OCI-LY1 (cell line): ENCODE measurements at regions not wholly inside any gene's neighbourhood (a gene's known extent, or its start where the extent isn't known, plus 50 kb on each side); places are given as distances from the start of the nearest gene placed in this dataset.

Experiments used
- H2AFZ ChIP-seq: fragments of 200-600 bp; sonication (generic), shearing (Covaris generic); 2 replicates; pipeline ENCODE4 v1.6.0; 2014; ENCODE audit warnings: antibody characterized with exemption, mild to moderate bottlenecking, low read length
- H3F3A ChIP-seq: fragments of 200-600 bp; sonication (generic), shearing (Covaris generic); 2 replicates; pipeline ENCODE4 v1.6.0; 2014; ENCODE audit warnings: mild to moderate bottlenecking, antibody characterized with exemption, low read length, moderate library complexity; ENCODE audit not compliant: insufficient read depth
- H3K27ac ChIP-seq: fragments of 200-600 bp; sonication (generic); 2 replicates; pipeline ENCODE4 v1.5.1; 2014; ENCODE audit warnings: low read length, mixed run types, mild to moderate bottlenecking, low read depth; ENCODE audit not compliant: poor library complexity, severe bottlenecking
- H3K27me3 ChIP-seq: fragments of 200-600 bp; sonication (generic); 2 replicates; pipeline ENCODE4 v1.6.0; 2014; ENCODE audit warnings: antibody characterized with exemption, mild to moderate bottlenecking, low read length, moderate library complexity; ENCODE audit not compliant: insufficient read depth
- H3K36me3 ChIP-seq: fragments of 200-600 bp; sonication (generic); 2 replicates; pipeline ENCODE4 v1.6.1; 2014; ENCODE audit warnings: mild to moderate bottlenecking, antibody characterized with exemption, low read length, moderate library complexity, mixed read lengths; ENCODE audit not compliant: insufficient read depth
- H3K4me1 ChIP-seq: fragments of 200-600 bp; sonication (generic); 2 replicates; pipeline ENCODE4 v1.5.1; 2014; ENCODE audit warnings: mild to moderate bottlenecking, low read length, moderate library complexity; ENCODE audit not compliant: insufficient read depth, severe bottlenecking
- H3K4me2 ChIP-seq: fragments of 200-600 bp; sonication (generic), shearing (Covaris generic); 2 replicates; pipeline ENCODE4 v1.6.1; 2014; ENCODE audit warnings: low read length
- H3K4me3 ChIP-seq: fragments of 200-600 bp; sonication (generic); 2 replicates; pipeline ENCODE4 v1.5.1; 2014; ENCODE audit warnings: low read length, low read depth, mild to moderate bottlenecking, mixed read lengths; ENCODE audit not compliant: poor library complexity, severe bottlenecking
- H3K79me2 ChIP-seq: fragments of 200-600 bp; shearing (Covaris generic); 2 replicates; pipeline ENCODE4 v1.6.1; 2016; ENCODE audit warnings: mixed run types, low read length, mixed read lengths; ENCODE audit not compliant: insufficient read depth
- H3K9ac ChIP-seq: fragments of 200-600 bp; sonication (generic), shearing (Covaris generic); 2 replicates; pipeline ENCODE4 v1.6.1; 2014; ENCODE audit warnings: mild to moderate bottlenecking, low read length, mixed read lengths
- H3K9me2 ChIP-seq: fragments of 200-600 bp; sonication (generic), shearing (Covaris generic); 2 replicates; pipeline ENCODE4 v1.6.1; 2014; ENCODE audit warnings: low read depth, mild to moderate bottlenecking, low read length, mixed read lengths
- H3K9me3 ChIP-seq: fragments of 200-600 bp; shearing (Covaris generic); 2 replicates; pipeline ENCODE4 v1.6.1; 2014; ENCODE audit warnings: low read length, mixed read lengths
- H4K20me1 ChIP-seq: fragments of 200-600 bp; sonication (generic), shearing (Covaris generic); 2 replicates; pipeline ENCODE4 v1.6.0; 2016; ENCODE audit warnings: mild to moderate bottlenecking, low read length; ENCODE audit not compliant: insufficient read depth
- CTCF ChIP-seq: fragments of 200-600 bp; sonication (generic), shearing (Covaris generic); IDR thresholded peaks from 2 replicates; pipeline ENCODE4 v1.5.1; 2017; ENCODE audit warnings: mild to moderate bottlenecking, antibody characterized with exemption, low read length, moderate library complexity, mixed read lengths
- EZH2 ChIP-seq: fragments of 200-600 bp; sonication (generic), shearing (Covaris generic); IDR thresholded peaks from 2 replicates; pipeline ENCODE4 v1.8.0; 2017; ENCODE audit warnings: borderline replicate concordance, mixed run types, mild to moderate bottlenecking, antibody characterized with exemption, low read length, moderate library complexity, mixed read lengths

- no peaks in the 10 kb centered on the region for H3K36me3 ChIP-seq
- no peaks in the 10 kb centered on the region for H3K9me3 ChIP-seq
- H3K9me2 ChIP-seq, result no peaks in the 10 kb centered on the region
- H3K27ac ChIP-seq, result no peak overlapping the region
- no peaks in the 10 kb centered on the region for H3K79me2 ChIP-seq
- no peaks in the 10 kb centered on the region for H3F3A ChIP-seq
- H3K27me3 ChIP-seq, result no peaks in the 10 kb centered on the region
- H4K20me1 ChIP-seq, result no peaks in the 10 kb centered on the region
- H2AFZ ChIP-seq, result no peak overlapping the region
- no peak overlapping the region for H3K4me3 ChIP-seq
- TF ChIP-seq EZH2 (no peak), CTCF (no peak)
- no peaks in the 10 kb centered on the region for H3K4me1 ChIP-seq
- no peak overlapping the region for H3K9ac ChIP-seq
- H3K4me2 ChIP-seq, result no peak overlapping the region
Observed at GRCh38 chr1:102097451-102097850, 100.7 kb upstream of the OLFM3 start.

DNA sequence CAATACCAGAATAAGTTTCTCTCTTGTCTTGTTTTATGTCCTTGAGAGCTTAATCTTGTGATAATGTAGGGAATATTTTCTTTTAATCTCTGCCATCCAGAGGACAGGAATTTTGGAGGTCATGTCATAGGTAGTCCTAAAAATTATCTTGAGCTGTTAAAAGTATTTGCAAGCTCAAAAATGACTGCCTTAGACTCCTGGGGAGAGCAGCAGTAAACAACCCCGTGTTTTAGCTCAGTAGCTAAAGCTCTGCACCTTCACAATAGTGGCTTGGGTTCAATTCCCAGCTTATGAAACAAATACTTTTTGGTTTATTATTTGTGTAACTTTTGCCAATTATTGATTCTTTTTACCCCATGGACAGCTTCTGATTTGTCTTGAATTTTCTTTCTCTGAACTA is 99.4 kb upstream of the OLFM3 start:
- no peak for TF ChIP-seq EZH2
- TF ChIP-seq CTCF, result no peak
- Histone ChIP-seq H3K79me2 (no peaks in the 10 kb centered on the region), H3K4me2 (no peak overlapping the region), H3K27ac (no peak overlapping the region), H3K4me3 (no peak overlapping the region), H3K36me3 (no peaks in the 10 kb centered on the region), H3K4me1 (no peaks in the 10 kb centered on the region), H4K20me1 (no peaks in the 10 kb centered on the region), H3K9me2 (no peaks in the 10 kb centered on the region), H3F3A (no peaks in the 10 kb centered on the region), H2AFZ (no peak overlapping the region), H3K27me3 (no peaks in the 10 kb centered on the region), H3K9me3 (no peaks in the 10 kb centered on the region), H3K9ac (no peak overlapping the region)

DNA sequence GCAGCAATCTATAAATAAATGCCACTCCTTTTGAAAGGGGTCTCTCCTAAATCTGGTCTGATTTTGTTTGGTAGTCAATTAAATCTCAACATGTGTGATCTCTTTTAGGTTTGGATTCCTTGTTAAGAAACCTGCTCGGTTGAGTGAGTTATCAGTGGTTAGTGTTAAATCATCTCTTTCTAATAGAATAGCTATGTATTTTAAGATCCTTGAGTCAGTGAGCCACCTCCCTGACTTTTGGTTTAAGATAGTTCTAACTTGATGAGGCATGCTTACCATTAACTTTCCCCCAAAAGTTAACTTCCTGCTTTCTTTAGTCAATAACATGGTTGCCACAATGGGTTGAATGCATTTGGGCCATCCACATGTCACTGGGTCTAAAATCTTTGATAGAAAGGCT is 93.1 kb upstream of the OLFM3 start:
- no peaks in the 10 kb centered on the region for H3F3A ChIP-seq
- no peaks in the 10 kb centered on the region for H4K20me1 ChIP-seq
- H3K9ac ChIP-seq, result no peak overlapping the region
- no peak overlapping the region for H2AFZ ChIP-seq
- no peak overlapping the region for H3K4me3 ChIP-seq
- no peak overlapping the region for H3K27ac ChIP-seq
- TF ChIP-seq CTCF (no peak), EZH2 (no peak)
- H3K27me3 ChIP-seq, result no peaks in the 10 kb centered on the region; the same call in 1 of the 2 replicates
- H3K79me2 ChIP-seq, result no peaks in the 10 kb centered on the region
- no peaks in the 10 kb centered on the region for H3K36me3 ChIP-seq
- no peaks in the 10 kb centered on the region for H3K9me3 ChIP-seq
- H3K4me2 ChIP-seq, result no peak overlapping the region
- H3K4me1 ChIP-seq, result no peaks in the 10 kb centered on the region
- no peaks in the 10 kb centered on the region for H3K9me2 ChIP-seq
